ENCODE measurements at regions not wholly inside any gene's neighbourhood (a gene's known extent, or its start where the extent isn't known, plus 50 kb on each side); places are given as distances from the start of the nearest gene placed in this dataset.
"Not testable (repeated sequence)": the region's sequence is repeated elsewhere in the genome, so short reads cannot be mapped to it uniquely, and the experiment has no call there.

DNA sequence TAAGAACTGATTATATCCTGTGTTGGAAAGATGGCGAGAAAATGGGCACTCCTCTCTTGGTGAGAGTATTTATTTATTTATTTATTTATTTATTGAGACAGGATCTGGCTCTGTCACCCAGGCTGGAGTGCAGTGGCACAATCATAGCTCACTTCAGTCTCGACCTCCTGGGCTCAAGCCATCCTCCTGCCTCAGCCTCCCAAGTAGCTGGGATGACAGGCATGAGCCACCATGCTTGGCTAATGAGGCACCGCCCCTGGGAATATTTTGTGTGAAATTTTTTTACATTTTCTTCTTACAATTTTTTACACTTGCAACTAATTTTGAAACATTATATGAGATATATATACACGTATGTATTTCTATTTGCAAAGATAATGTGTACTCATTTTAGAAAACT, 150.5 kb upstream of the PRR20G start:
- Mint-ChIP-seq H3K27ac (no peak overlapping the region), H3K4me3 (no peak overlapping the region), H3K9me3 (ENCODE audit: insufficient read depth) (no peaks in the 10 kb centered on the region), H3K4me1 (no peaks in the 10 kb centered on the region), H3K27me3 (peaks cover 3% of the 10 kb centered on the region)
- 89% methylated on average over 1 of the region's 4 CpGs for WGBS (ENCODE audit: insufficient coverage)
- no peak for TF ChIP-seq EZH2 (IDR thresholded peaks at IDR 0.05; ENCODE audit: borderline replicate concordance, insufficient read depth, low read depth, low read length, poor library complexity, severe bottlenecking)
- TF ChIP-seq, protein P1, sequence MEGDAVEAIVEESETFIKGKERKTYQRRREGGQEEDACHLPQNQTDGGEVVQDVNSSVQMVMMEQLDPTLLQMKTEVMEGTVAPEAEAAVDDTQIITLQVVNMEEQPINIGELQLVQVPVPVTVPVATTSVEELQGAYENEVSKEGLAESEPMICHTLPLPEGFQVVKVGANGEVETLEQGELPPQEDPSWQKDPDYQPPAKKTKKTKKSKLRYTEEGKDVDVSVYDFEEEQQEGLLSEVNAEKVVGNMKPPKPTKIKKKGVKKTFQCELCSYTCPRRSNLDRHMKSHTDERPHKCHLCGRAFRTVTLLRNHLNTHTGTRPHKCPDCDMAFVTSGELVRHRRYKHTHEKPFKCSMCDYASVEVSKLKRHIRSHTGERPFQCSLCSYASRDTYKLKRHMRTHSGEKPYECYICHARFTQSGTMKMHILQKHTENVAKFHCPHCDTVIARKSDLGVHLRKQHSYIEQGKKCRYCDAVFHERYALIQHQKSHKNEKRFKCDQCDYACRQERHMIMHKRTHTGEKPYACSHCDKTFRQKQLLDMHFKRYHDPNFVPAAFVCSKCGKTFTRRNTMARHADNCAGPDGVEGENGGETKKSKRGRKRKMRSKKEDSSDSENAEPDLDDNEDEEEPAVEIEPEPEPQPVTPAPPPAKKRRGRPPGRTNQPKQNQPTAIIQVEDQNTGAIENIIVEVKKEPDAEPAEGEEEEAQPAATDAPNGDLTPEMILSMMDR (IDR thresholded peaks at IDR 0.05), result no peak
- H3K27me3 ChIP-seq (replicated peaks in 1 of 4; ENCODE audit: control extremely low read depth in 1 of 4, control insufficient read depth in 3 of 4, insufficient read depth in 4 of 4, low read length in 3 of 4), result no peaks in the 10 kb centered on the region
- H3K36me3 ChIP-seq (replicated peaks in 1 of 2; ENCODE audit: control extremely low read depth in 1 of 2, control insufficient read depth in 1 of 2, extremely low read depth in 1 of 2, insufficient read depth in 2 of 2, low read length in 1 of 2), result no peaks in the 10 kb centered on the region
- no peaks in the 10 kb centered on the region for H3K79me2 ChIP-seq (ENCODE audit: control insufficient read depth, insufficient read depth, low read length)
- no peak overlapping the region for H3K4me2 ChIP-seq (replicated peaks; ENCODE audit: low read depth, low read length, poor library complexity, severe bottlenecking)
- no peak overlapping the region for H3K9ac ChIP-seq (ENCODE audit: low read length)
- no peak overlapping the region for H3K27ac ChIP-seq (ENCODE audit: low read length in 2 of 2)
- DNase-seq, result no peak
- ChIA-PET POLR2A (no interaction called here), CTCF (no interaction called here)
- intact Hi-C loops (cut with micrococcal nuclease), result no loop called here
- H3K4me1 ChIP-seq (ENCODE audit: control insufficient read depth in 2 of 2, insufficient read depth in 2 of 2, low read length in 2 of 2), result no peaks in the 10 kb centered on the region
- no peak overlapping the region for H2AFZ ChIP-seq (ENCODE audit: insufficient read depth, low read depth, low read length, poor library complexity, severe bottlenecking)
- H3K9me3 ChIP-seq (ENCODE audit: control extremely low read depth in 1 of 3, control insufficient read depth in 2 of 3, insufficient read depth in 1 of 3, low read length in 2 of 3), result no peaks in the 10 kb centered on the region
- ATAC-seq (ENCODE audit: low read depth), result no peak
- H3K4me3 ChIP-seq (ENCODE audit: control extremely low read depth in 1 of 5, extremely low read depth in 1 of 5, insufficient read depth in 1 of 5, low read depth in 2 of 5, low read length in 4 of 5), result no peak overlapping the region
- H4K20me1 ChIP-seq (ENCODE audit: control insufficient read depth, insufficient read depth, low read length, poor library complexity, severe bottlenecking), result no peaks in the 10 kb centered on the region

DNA sequence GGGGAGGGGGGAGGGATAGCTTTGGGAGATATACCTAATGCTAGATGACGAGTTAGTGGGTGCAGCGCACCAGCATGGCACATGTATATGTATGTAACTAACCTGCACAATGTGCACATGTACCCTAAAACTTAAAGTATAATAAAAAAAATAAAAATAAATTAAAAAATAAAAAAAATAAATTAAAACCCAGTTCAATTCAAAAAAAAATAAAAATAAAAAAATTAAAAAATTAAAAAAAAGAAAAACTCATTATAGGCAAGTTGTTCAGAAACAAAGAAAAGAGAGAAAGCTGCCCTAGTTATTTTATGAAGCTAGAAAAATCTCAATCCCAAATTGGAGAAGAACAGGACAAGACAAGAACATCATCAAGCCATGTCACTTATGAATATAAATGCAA, 147.5 kb upstream of the PRR20G start:
- WGBS (ENCODE audit: insufficient coverage), result no CpG with 5 or more reads among the region's 2 CpGs
- ATAC-seq (ENCODE audit: low read depth); H3K9me3 ChIP-seq (ENCODE audit: control extremely low read depth in 1 of 3, control insufficient read depth in 2 of 3, insufficient read depth in 1 of 3, low read length in 2 of 3); POLR2A ChIA-PET; H3K4me2 ChIP-seq (replicated peaks; ENCODE audit: low read depth, low read length, poor library complexity, severe bottlenecking); H3K27ac ChIP-seq (ENCODE audit: low read length in 2 of 2); H3K4me1 Mint-ChIP-seq; H3K9ac ChIP-seq (ENCODE audit: low read length); H3K4me3 Mint-ChIP-seq; intact Hi-C loops (cut with micrococcal nuclease); CTCF ChIA-PET; H3K27me3 ChIP-seq (replicated peaks in 1 of 4; ENCODE audit: control extremely low read depth in 1 of 4, control insufficient read depth in 3 of 4, insufficient read depth in 4 of 4, low read length in 3 of 4); H3K79me2 ChIP-seq (ENCODE audit: control insufficient read depth, insufficient read depth, low read length); H2AFZ ChIP-seq (ENCODE audit: insufficient read depth, low read depth, low read length, poor library complexity, severe bottlenecking); H3K4me1 ChIP-seq (ENCODE audit: control insufficient read depth in 2 of 2, insufficient read depth in 2 of 2, low read length in 2 of 2); DNase-seq; H4K20me1 ChIP-seq (ENCODE audit: control insufficient read depth, insufficient read depth, low read length, poor library complexity, severe bottlenecking); H3K27ac Mint-ChIP-seq; H3K36me3 ChIP-seq (replicated peaks in 1 of 2; ENCODE audit: control extremely low read depth in 1 of 2, control insufficient read depth in 1 of 2, extremely low read depth in 1 of 2, insufficient read depth in 2 of 2, low read length in 1 of 2); H3K9me3 Mint-ChIP-seq (ENCODE audit: insufficient read depth); H3K4me3 ChIP-seq (ENCODE audit: control extremely low read depth in 1 of 5, extremely low read depth in 1 of 5, insufficient read depth in 1 of 5, low read depth in 2 of 5, low read length in 4 of 5): not testable (repeated sequence)
- H3K27me3 Mint-ChIP-seq, result peaks cover 16% of the 10 kb centered on the region
